ENCODE measurements at regions not wholly inside any gene's neighbourhood (a gene's known extent, or its start where the extent isn't known, plus 50 kb on each side); places are given as distances from the start of the nearest gene placed in this dataset.

- intact Hi-C loops (cut with DNase I; ENCODE audit: low total_unique reads): no loop called here
- no peak for DNase-seq (ENCODE audit: low spot score in 2 of 2)
- 79 to 83% methylated on average over 6 of the region's 6 CpGs for WGBS, 2 donors
- no peak overlapping the region for H3K4me3 ChIP-seq (ENCODE audit: low read depth, poor library complexity, severe bottlenecking)
- TF ChIP-seq POLR2A (IDR thresholded peaks at IDR 0.05): no peak
- no peak for TF ChIP-seq CTCF (IDR thresholded peaks at IDR 0.05)
These were observed 137.8 kb downstream of the CEBPB start for GRCh38 chr20:50328222-50328979.

- TF ChIP-seq POLR2A (IDR thresholded peaks at IDR 0.05): no peak
- TF ChIP-seq CTCF (IDR thresholded peaks at IDR 0.05): no peak
- peak in 1 of 2 donors; percentile 42 for DNase-seq (ENCODE audit: low spot score in 2 of 2)
- intact Hi-C loops (cut with DNase I; ENCODE audit: low total_unique reads): no loop called here
- 82 to 92% methylated on average over 4 of the region's 4 CpGs for WGBS, 2 donors
- no peak overlapping the region for H3K4me3 ChIP-seq (ENCODE audit: low read depth, poor library complexity, severe bottlenecking)
These were observed 138.6 kb downstream of the CEBPB start for GRCh38 chr20:50328996-50329898.

GRCh38 chr20:50329981-50330503 is 139.4 kb downstream of the CEBPB start:
- no peak overlapping the region for H3K4me3 ChIP-seq (ENCODE audit: low read depth, poor library complexity, severe bottlenecking)
- WGBS, 2 donors: 87 to 91% methylated on average over 3 of the region's 3 CpGs
- DNase-seq (ENCODE audit: low spot score in 2 of 2): no peak
- TF ChIP-seq POLR2A (IDR thresholded peaks at IDR 0.05) (no peak), CTCF (IDR thresholded peaks at IDR 0.05) (no peak)
- intact Hi-C loops (cut with DNase I; ENCODE audit: low total_unique reads): no loop called here

GRCh38 chr20:50330504-50331313 is 140.1 kb downstream of the CEBPB start:
- intact Hi-C loops (cut with DNase I; ENCODE audit: low total_unique reads): no loop called here

More at GRCh38 chr20:50330504-50331313, 140.1 kb downstream of the CEBPB start:
- WGBS, 2 donors: 64 to 72% methylated on average over 13 to 17 of the region's 17 CpGs
- no peak overlapping the region for H3K4me3 ChIP-seq (ENCODE audit: low read depth, poor library complexity, severe bottlenecking)
- DNase-seq (ENCODE audit: low spot score in 2 of 2): peak in 1 of 2 donors; percentile 85
- TF ChIP-seq POLR2A (IDR thresholded peaks at IDR 0.05): no peak
- TF ChIP-seq CTCF (IDR thresholded peaks at IDR 0.05): no peak

Measured in lower leg skin (tissue), 4 donors.